PC-3 (cell line): ENCODE measurements at regions not wholly inside any gene's neighbourhood (a gene's known extent, or its start where the extent isn't known, plus 50 kb on each side); places are given as distances from the start of the nearest gene placed in this dataset.

Source experiments
- CTCF ChIP-seq: fragments of 300-600 bp; sonication (generic); conservative IDR thresholded peaks from 2 replicates; pipeline ENCODE4 v1.5.1; 2017; ENCODE audit warnings: antibody characterized with exemption, low read depth, mild to moderate bottlenecking, low read length
- EZH2 ChIP-seq: fragments of 300-600 bp; sonication (generic); IDR thresholded peaks from one replicate; pipeline ENCODE4 v1.6.1; 2017; ENCODE audit warnings: antibody characterized with exemption, mild to moderate bottlenecking, low read length; ENCODE audit not compliant: unreplicated experiment
- EZH2phosphoT487 ChIP-seq: fragments of 300-600 bp; sonication (generic); IDR thresholded peaks from 2 replicates; pipeline ENCODE4 v1.6.1; 2018; ENCODE audit warnings: mild to moderate bottlenecking, antibody characterized with exemption, low read length, borderline replicate concordance

GRCh38 chr2:58532641-58533040 lies 291.5 kb upstream of the FANCL start:
- TF ChIP-seq CTCF (no peak), EZH2phosphoT487 (no peak), EZH2 (no peak)
